PC-3 (cell line): ENCODE measurements at regions not wholly inside any gene's neighbourhood (a gene's known extent, or its start where the extent isn't known, plus 50 kb on each side); places are given as distances from the start of the nearest gene placed in this dataset.

Experiments used
- CTCF ChIP-seq: fragments of 300-600 bp; sonication (generic); conservative IDR thresholded peaks from 2 replicates; pipeline ENCODE4 v1.5.1; 2017; ENCODE audit warnings: antibody characterized with exemption, low read depth, mild to moderate bottlenecking, low read length
- EZH2 ChIP-seq: fragments of 300-600 bp; sonication (generic); IDR thresholded peaks from one replicate; pipeline ENCODE4 v1.6.1; 2017; ENCODE audit warnings: antibody characterized with exemption, mild to moderate bottlenecking, low read length; ENCODE audit not compliant: unreplicated experiment
- EZH2phosphoT487 ChIP-seq: fragments of 300-600 bp; sonication (generic); IDR thresholded peaks from 2 replicates; pipeline ENCODE4 v1.6.1; 2018; ENCODE audit warnings: mild to moderate bottlenecking, antibody characterized with exemption, low read length, borderline replicate concordance

- TF ChIP-seq CTCF (no peak), EZH2phosphoT487 (no peak), EZH2 (no peak)
Measured at GRCh38 chr14:97554597-97554996, 757.4 kb downstream of the VRK1 start.
